ENCODE measurements at regions not wholly inside any gene's neighbourhood (a gene's known extent, or its start where the extent isn't known, plus 50 kb on each side); places are given as distances from the start of the nearest gene placed in this dataset.

DNA sequence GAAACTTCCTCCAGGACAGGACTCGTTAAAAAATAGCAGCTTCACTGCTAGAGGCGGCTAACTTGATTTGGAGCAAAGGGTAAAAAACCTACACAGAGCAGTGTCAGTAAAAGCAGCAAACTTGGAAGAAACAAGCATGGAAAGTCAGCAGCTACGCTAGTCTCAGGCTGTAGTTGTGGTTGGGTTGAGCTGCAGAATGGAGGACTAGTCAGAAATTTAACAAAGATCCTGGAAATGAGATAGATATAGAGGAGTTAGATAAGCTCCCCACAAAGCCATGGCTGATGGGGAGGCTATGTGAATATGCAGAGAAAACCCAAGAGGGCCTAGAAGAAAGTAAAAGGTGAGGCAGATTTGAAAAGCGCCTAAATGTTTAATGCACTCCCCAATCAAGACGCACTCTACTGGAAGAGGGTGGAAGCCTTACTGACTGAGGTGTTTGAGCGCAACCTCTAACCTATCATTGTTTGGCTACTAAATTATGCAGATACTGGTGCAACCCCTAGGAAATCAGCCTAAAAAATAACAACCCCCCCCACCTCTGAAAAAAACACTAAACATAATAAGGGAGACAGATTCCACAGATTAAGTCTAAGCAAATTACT, 99.7 kb upstream of the TMEM168 start:
- Histone ChIP-seq H3K4me1 (ENCODE audit: control insufficient read depth, insufficient read depth, low read length) (no peaks in the 10 kb centered on the region), H3K4me3 (ENCODE audit: low read length) (no peak overlapping the region), H3K27me3 (ENCODE audit: control insufficient read depth, insufficient read depth, low read length, poor library complexity, severe bottlenecking) (no peaks in the 10 kb centered on the region), H3K9me3 (ENCODE audit: control insufficient read depth, low read length) (peaks cover 4% of the 10 kb centered on the region), H3K36me3 (ENCODE audit: control insufficient read depth, insufficient read depth, low read length) (peaks cover 22% of the 10 kb centered on the region), H3K9ac (ENCODE audit: extremely low read depth, low read length, poor library complexity, severe bottlenecking) (no peak overlapping the region), H3K27ac (ENCODE audit: low read depth, low read length) (no peak overlapping the region)
- TF ChIP-seq, protein P1, sequence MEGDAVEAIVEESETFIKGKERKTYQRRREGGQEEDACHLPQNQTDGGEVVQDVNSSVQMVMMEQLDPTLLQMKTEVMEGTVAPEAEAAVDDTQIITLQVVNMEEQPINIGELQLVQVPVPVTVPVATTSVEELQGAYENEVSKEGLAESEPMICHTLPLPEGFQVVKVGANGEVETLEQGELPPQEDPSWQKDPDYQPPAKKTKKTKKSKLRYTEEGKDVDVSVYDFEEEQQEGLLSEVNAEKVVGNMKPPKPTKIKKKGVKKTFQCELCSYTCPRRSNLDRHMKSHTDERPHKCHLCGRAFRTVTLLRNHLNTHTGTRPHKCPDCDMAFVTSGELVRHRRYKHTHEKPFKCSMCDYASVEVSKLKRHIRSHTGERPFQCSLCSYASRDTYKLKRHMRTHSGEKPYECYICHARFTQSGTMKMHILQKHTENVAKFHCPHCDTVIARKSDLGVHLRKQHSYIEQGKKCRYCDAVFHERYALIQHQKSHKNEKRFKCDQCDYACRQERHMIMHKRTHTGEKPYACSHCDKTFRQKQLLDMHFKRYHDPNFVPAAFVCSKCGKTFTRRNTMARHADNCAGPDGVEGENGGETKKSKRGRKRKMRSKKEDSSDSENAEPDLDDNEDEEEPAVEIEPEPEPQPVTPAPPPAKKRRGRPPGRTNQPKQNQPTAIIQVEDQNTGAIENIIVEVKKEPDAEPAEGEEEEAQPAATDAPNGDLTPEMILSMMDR (conservative IDR thresholded peaks at IDR 0.05): no peak
- Mint-ChIP-seq H3K9me3 (peaks cover 5% of the 10 kb centered on the region), H3K4me1 (peaks cover 12% of the 10 kb centered on the region), H3K27ac (peak overlapping the region; percentile 31), H3K36me3 (ENCODE audit: low read depth) (peaks cover 39% of the 10 kb centered on the region), H3K27me3 (ENCODE audit: insufficient read depth) (no peaks in the 10 kb centered on the region), H3K4me3 (no peak overlapping the region)
- 81 to 88% methylated on average over 4 to 6 of the region's 6 CpGs for WGBS, 2 experiments (ENCODE audit: insufficient coverage in 1 of 2, insufficient read length in 1 of 2)
- DNase-seq: no peak

DNA sequence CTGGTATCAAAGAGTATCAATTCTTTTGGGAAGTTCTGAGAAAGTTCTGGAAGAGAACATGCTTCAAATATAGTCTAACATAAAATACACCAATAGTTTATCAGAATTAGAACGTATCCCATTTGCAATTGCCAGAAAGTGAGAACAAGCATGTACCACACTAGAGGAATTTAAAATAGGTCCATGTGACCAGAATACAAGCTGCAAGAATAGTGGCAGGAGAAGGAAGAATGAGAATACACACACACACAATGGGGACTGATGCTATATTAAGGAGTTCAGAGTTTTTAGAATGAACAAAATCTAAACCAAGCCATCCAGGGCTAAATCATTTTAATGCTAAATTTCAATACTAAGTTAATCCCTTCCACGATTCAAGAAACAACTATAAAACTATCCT, 99.1 kb upstream of the TMEM168 start:
- H3K36me3 Mint-ChIP-seq (ENCODE audit: low read depth): peaks cover 40% of the 10 kb centered on the region

DNA sequence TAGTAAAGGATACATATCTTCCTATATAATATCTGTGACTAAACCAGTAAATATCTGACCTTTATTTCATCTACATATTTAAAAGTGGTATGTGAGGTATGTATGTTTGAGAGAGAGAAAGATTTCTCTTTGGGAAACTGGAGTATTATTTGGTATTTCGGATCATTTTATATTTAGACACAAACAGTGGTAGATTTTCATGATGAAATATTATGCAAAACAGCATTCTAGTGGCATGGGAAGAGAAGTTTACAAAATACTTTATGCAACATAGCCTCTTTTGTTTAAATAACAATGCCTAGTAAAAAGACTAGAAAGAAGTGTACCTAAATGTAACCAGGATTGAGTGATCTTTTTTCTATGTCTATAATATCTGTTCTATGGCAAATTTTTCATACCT, 98.6 kb upstream of the TMEM168 start:
- Histone ChIP-seq H3K9me3 (ENCODE audit: control insufficient read depth, low read length) (peaks cover 4% of the 10 kb centered on the region), H3K9ac (ENCODE audit: extremely low read depth, low read length, poor library complexity, severe bottlenecking) (no peak overlapping the region), H3K4me3 (ENCODE audit: low read length) (no peak overlapping the region), H3K4me1 (ENCODE audit: control insufficient read depth, insufficient read depth, low read length) (no peaks in the 10 kb centered on the region), H3K36me3 (ENCODE audit: control insufficient read depth, insufficient read depth, low read length) (peaks cover 10% of the 10 kb centered on the region), H3K27me3 (ENCODE audit: control insufficient read depth, insufficient read depth, low read length, poor library complexity, severe bottlenecking) (no peaks in the 10 kb centered on the region), H3K27ac (ENCODE audit: low read depth, low read length) (no peak overlapping the region)
- 81 to 100% methylated on average over 1 of the region's 1 CpG for WGBS, 2 experiments (ENCODE audit: insufficient coverage in 1 of 2, insufficient read length in 1 of 2)
- no peaks in the 10 kb centered on the region for H3K27me3 Mint-ChIP-seq (ENCODE audit: insufficient read depth)
- H3K4me1 Mint-ChIP-seq: peaks cover 12% of the 10 kb centered on the region
- TF ChIP-seq, protein P1 (conservative IDR thresholded peaks at IDR 0.05): no peak
- H3K36me3 Mint-ChIP-seq (ENCODE audit: low read depth): peaks cover 39% of the 10 kb centered on the region
- no peak overlapping the region for H3K4me3 Mint-ChIP-seq
- peaks cover 5% of the 10 kb centered on the region for H3K9me3 Mint-ChIP-seq
- H3K27ac Mint-ChIP-seq: no peak overlapping the region
- no peak for DNase-seq

More for the DNA sequence above, 99.1 kb upstream of the TMEM168 start:
- Mint-ChIP-seq H3K27me3 (ENCODE audit: insufficient read depth) (no peaks in the 10 kb centered on the region), H3K4me1 (peaks cover 12% of the 10 kb centered on the region), H3K4me3 (no peak overlapping the region), H3K9me3 (peaks cover 5% of the 10 kb centered on the region), H3K27ac (no peak overlapping the region)
- Histone ChIP-seq H3K36me3 (ENCODE audit: control insufficient read depth, insufficient read depth, low read length) (peaks cover 15% of the 10 kb centered on the region), H3K27ac (ENCODE audit: low read depth, low read length) (no peak overlapping the region), H3K9me3 (ENCODE audit: control insufficient read depth, low read length) (peaks cover 4% of the 10 kb centered on the region), H3K9ac (ENCODE audit: extremely low read depth, low read length, poor library complexity, severe bottlenecking) (no peak overlapping the region), H3K27me3 (ENCODE audit: control insufficient read depth, insufficient read depth, low read length, poor library complexity, severe bottlenecking) (no peaks in the 10 kb centered on the region), H3K4me1 (ENCODE audit: control insufficient read depth, insufficient read depth, low read length) (no peaks in the 10 kb centered on the region), H3K4me3 (ENCODE audit: low read length) (no peak overlapping the region)
- TF ChIP-seq, protein P1 (conservative IDR thresholded peaks at IDR 0.05): no peak
- DNase-seq: no peak
- WGBS, 2 experiments (ENCODE audit: insufficient coverage in 1 of 2, insufficient read length in 1 of 2): 86% methylated on average over 2 of the region's 2 CpGs; no CpG with 5 or more reads in 1 of the 2 experiments
